ENCODE measurements at regions not wholly inside any gene's neighbourhood (a gene's known extent, or its start where the extent isn't known, plus 50 kb on each side); places are given as distances from the start of the nearest gene placed in this dataset.

GRCh38 chr2:21249367-21249766 is 125.6 kb downstream of the TDRD15 start:
- H3K27me3 ChIP-seq (ENCODE audit: control insufficient read depth, insufficient read depth, low read length), result no peaks in the 10 kb centered on the region
- ATAC-seq (no peak), DNase-seq (ENCODE audit: low read depth, low spot score) (no peak)
- H3K9me3 ChIP-seq (ENCODE audit: control insufficient read depth, insufficient read depth, low read depth, low read length), result no peaks in the 10 kb centered on the region
- H3K27ac ChIP-seq (ENCODE audit: low read length), result no peak overlapping the region
- ChIA-PET POLR2A (no interaction called here), CTCF (no interaction called here)
- H3K4me1 ChIP-seq (ENCODE audit: control insufficient read depth, insufficient read depth, low read length), result no peaks in the 10 kb centered on the region
- no peak overlapping the region for H3K4me3 ChIP-seq (ENCODE audit: low read depth in 2 of 2, low read length in 2 of 2)
- TF ChIP-seq POLR2AphosphoS5 (IDR thresholded peaks at IDR 0.05; ENCODE audit: low read depth, low read length) (no peak), CTCF (IDR thresholded peaks at IDR 0.05) (no peak), REST (IDR thresholded peaks at IDR 0.05; ENCODE audit: insufficient read depth in 1 of 2, low read depth in 2 of 2, low read length in 1 of 2) (no peak), TCF7L2 (IDR thresholded peaks at IDR 0.05; ENCODE audit: low read depth, low read length) (no peak), SIN3A (IDR thresholded peaks at IDR 0.05; ENCODE audit: borderline replicate concordance, insufficient read depth, low read depth, low read length) (no peak)
- no TSS peak for BruUV-seq (replicated peaks)
- H3K36me3 ChIP-seq (ENCODE audit: control insufficient read depth, insufficient read depth, low read length), result no peaks in the 10 kb centered on the region
- in situ Hi-C loops (cut with HindIII; ENCODE audit: low pct_unique_long_range_greater_than_20kb, low sequenced_read_pairs) (no loop called here), intact Hi-C loops (cut with micrococcal nuclease; ENCODE audit: unreplicated experiment) (no loop called here)

GRCh38 chr2:21250673-21251072 is 126.9 kb downstream of the TDRD15 start:
- Histone ChIP-seq H3K4me3 (ENCODE audit: low read depth in 2 of 2, low read length in 2 of 2) (no peak overlapping the region), H3K4me1 (ENCODE audit: control insufficient read depth, insufficient read depth, low read length) (no peaks in the 10 kb centered on the region), H3K27me3 (ENCODE audit: control insufficient read depth, insufficient read depth, low read length) (no peaks in the 10 kb centered on the region), H3K9me3 (ENCODE audit: control insufficient read depth, insufficient read depth, low read depth, low read length) (no peaks in the 10 kb centered on the region), H3K27ac (ENCODE audit: low read length) (no peak overlapping the region), H3K36me3 (ENCODE audit: control insufficient read depth, insufficient read depth, low read length) (no peaks in the 10 kb centered on the region)
- intact Hi-C loops (cut with micrococcal nuclease; ENCODE audit: unreplicated experiment), result no loop called here
- no peak for TF ChIP-seq TCF7L2 (IDR thresholded peaks at IDR 0.05; ENCODE audit: low read depth, low read length)
- TF ChIP-seq POLR2AphosphoS5 (IDR thresholded peaks at IDR 0.05; ENCODE audit: low read depth, low read length), result no peak
- TF ChIP-seq CTCF (IDR thresholded peaks at IDR 0.05), result no peak
- DNase-seq (ENCODE audit: low read depth, low spot score), result no peak
- no TSS peak for BruUV-seq (replicated peaks)
- POLR2A ChIA-PET, result no interaction called here
- in situ Hi-C loops (cut with HindIII; ENCODE audit: low pct_unique_long_range_greater_than_20kb, low sequenced_read_pairs), result no loop called here
- ATAC-seq, result no peak
- CTCF ChIA-PET, result no interaction called here

Data from Panc1 (cell line).